ENCODE measurements at regions not wholly inside any gene's neighbourhood (a gene's known extent, or its start where the extent isn't known, plus 50 kb on each side); places are given as distances from the start of the nearest gene placed in this dataset.
A peak's percentile ranks its signal among the peaks of the same experiment; 100 is the strongest.
"Not testable (repeated sequence)": the region's sequence is repeated elsewhere in the genome, so short reads cannot be mapped to it uniquely, and the experiment has no call there.

- WGBS = 83% methylated on average over 9 of the region's 13 CpGs
- H3K27me3 ChIP-seq (ENCODE audit: control insufficient read depth, insufficient read depth); H3K4me3 ChIP-seq (ENCODE audit: low read length); ATAC-seq; intact Hi-C loops (cut with DNase I); H3K4me1 ChIP-seq (ENCODE audit: control insufficient read depth, insufficient read depth, low read length); DNase-seq; H3K27ac ChIP-seq (ENCODE audit: low read length); H3K9me3 ChIP-seq (ENCODE audit: control insufficient read depth, low read length): not testable (repeated sequence)
Observed at GRCh38 chr7:150028344-150029012, 154.7 kb downstream of the ATP6V0E2 start.

- H3K4me1 ChIP-seq (ENCODE audit: control insufficient read depth, insufficient read depth, low read length); DNase-seq; H3K9me3 ChIP-seq (ENCODE audit: control insufficient read depth, low read length); ATAC-seq; intact Hi-C loops (cut with DNase I); H3K27me3 ChIP-seq (ENCODE audit: control insufficient read depth, insufficient read depth); H3K27ac ChIP-seq (ENCODE audit: low read length); H3K4me3 ChIP-seq (ENCODE audit: low read length): not testable (repeated sequence)
- WGBS = 87% methylated on average over 6 of the region's 6 CpGs
Observed at GRCh38 chr7:150029013-150029389, 155.2 kb downstream of the ATP6V0E2 start.

- H3K4me3 ChIP-seq (ENCODE audit: low read length); H3K27me3 ChIP-seq (ENCODE audit: control insufficient read depth, insufficient read depth); H3K4me1 ChIP-seq (ENCODE audit: control insufficient read depth, insufficient read depth, low read length); ATAC-seq; H3K27ac ChIP-seq (ENCODE audit: low read length); DNase-seq; H3K9me3 ChIP-seq (ENCODE audit: control insufficient read depth, low read length): not testable (repeated sequence)
- intact Hi-C loops (cut with DNase I) = loop anchor here in 1 of 4 donors (10.0 kb wide), 1 partner anchor 147 kb away; no protein-coding TSS in a partner anchor
- 82% methylated on average over 3 of the region's 3 CpGs for WGBS
Observed at GRCh38 chr7:150031733-150032132, 158.0 kb downstream of the ATP6V0E2 start.

GRCh38 chr7:150033711-150034110 is 159.9 kb downstream of the ATP6V0E2 start:
- ATAC-seq; H3K27ac ChIP-seq (ENCODE audit: low read length); H3K4me1 ChIP-seq (ENCODE audit: control insufficient read depth, insufficient read depth, low read length); H3K9me3 ChIP-seq (ENCODE audit: control insufficient read depth, low read length); H3K4me3 ChIP-seq (ENCODE audit: low read length); H3K27me3 ChIP-seq (ENCODE audit: control insufficient read depth, insufficient read depth): not testable (repeated sequence)
- intact Hi-C loops (cut with DNase I) = loop anchor here in 1 of 4 donors (10.0 kb wide), 1 partner anchor 149 kb away; no protein-coding TSS in a partner anchor
- 95% methylated on average over 22 of the region's 23 CpGs for WGBS
- DNase-seq = peak in 1 of 3 donors; percentile 55

GRCh38 chr7:150035769-150036168 is 162.0 kb downstream of the ATP6V0E2 start:
- H3K4me1 ChIP-seq (ENCODE audit: control insufficient read depth, insufficient read depth, low read length); ATAC-seq; H3K4me3 ChIP-seq (ENCODE audit: low read length); DNase-seq; H3K27ac ChIP-seq (ENCODE audit: low read length); H3K9me3 ChIP-seq (ENCODE audit: control insufficient read depth, low read length); H3K27me3 ChIP-seq (ENCODE audit: control insufficient read depth, insufficient read depth): not testable (repeated sequence)
- intact Hi-C loops (cut with DNase I) = loop anchor here in 1 of 4 donors (10.0 kb wide), 1 partner anchor 151 kb away; no protein-coding TSS in a partner anchor
- WGBS = 96% methylated on average over 21 of the region's 21 CpGs

GRCh38 chr7:150039061-150039460 is 165.3 kb downstream of the ATP6V0E2 start:
- 86% methylated on average over 12 of the region's 16 CpGs for WGBS

GRCh38 chr7:150042281-150042680 is 168.5 kb downstream of the ATP6V0E2 start:
- not testable (repeated sequence) for H3K4me1 ChIP-seq (ENCODE audit: control insufficient read depth, insufficient read depth, low read length); ATAC-seq; H3K27ac ChIP-seq (ENCODE audit: low read length); DNase-seq; H3K9me3 ChIP-seq (ENCODE audit: control insufficient read depth, low read length); H3K4me3 ChIP-seq (ENCODE audit: low read length); H3K27me3 ChIP-seq (ENCODE audit: control insufficient read depth, insufficient read depth)
- intact Hi-C loops (cut with DNase I) = loop anchor here in 2 of 4 donors (10.0 kb wide), 1 partner anchor 157 kb away; no protein-coding TSS in a partner anchor
- 77% methylated on average over 10 of the region's 20 CpGs for WGBS

More at GRCh38 chr7:150039061-150039460, 165.3 kb downstream of the ATP6V0E2 start:
- not testable (repeated sequence) for H3K27me3 ChIP-seq (ENCODE audit: control insufficient read depth, insufficient read depth); ATAC-seq; H3K4me1 ChIP-seq (ENCODE audit: control insufficient read depth, insufficient read depth, low read length); H3K4me3 ChIP-seq (ENCODE audit: low read length); H3K9me3 ChIP-seq (ENCODE audit: control insufficient read depth, low read length); H3K27ac ChIP-seq (ENCODE audit: low read length)
- intact Hi-C loops (cut with DNase I) = loop anchor here in 1 of 4 donors (10.0 kb wide), 1 partner anchor 154 kb away; no protein-coding TSS in a partner anchor
- DNase-seq = peak in 2 of 3 donors; percentile 47 to 55

- 11% methylated on average over 7 of the region's 7 CpGs for WGBS
- H3K9me3 ChIP-seq (ENCODE audit: control insufficient read depth, low read length); H3K27ac ChIP-seq (ENCODE audit: low read length); H3K4me3 ChIP-seq (ENCODE audit: low read length); H3K4me1 ChIP-seq (ENCODE audit: control insufficient read depth, insufficient read depth, low read length); ATAC-seq; H3K27me3 ChIP-seq (ENCODE audit: control insufficient read depth, insufficient read depth): not testable (repeated sequence)
- intact Hi-C loops (cut with DNase I) = loop anchor here in 2 of 4 donors (10.0 kb wide), 1 partner anchor 160 kb away; no protein-coding TSS in a partner anchor
- DNase-seq = peak in 1 of 3 donors; percentile 50
Observed at GRCh38 chr7:150044771-150045170, 171.0 kb downstream of the ATP6V0E2 start.

- intact Hi-C loops (cut with DNase I) = loop anchor here in 2 of 4 donors (10.0 kb wide), 1 partner anchor 161 kb away; no protein-coding TSS in a partner anchor
- H3K4me3 ChIP-seq (ENCODE audit: low read length); DNase-seq; H3K27ac ChIP-seq (ENCODE audit: low read length); H3K27me3 ChIP-seq (ENCODE audit: control insufficient read depth, insufficient read depth); ATAC-seq; H3K9me3 ChIP-seq (ENCODE audit: control insufficient read depth, low read length); H3K4me1 ChIP-seq (ENCODE audit: control insufficient read depth, insufficient read depth, low read length): not testable (repeated sequence)
- WGBS = 5% methylated on average over 1 of the region's 2 CpGs
Observed at GRCh38 chr7:150045596-150045995, 171.8 kb downstream of the ATP6V0E2 start.

- DNase-seq; H3K27me3 ChIP-seq (ENCODE audit: control insufficient read depth, insufficient read depth); H3K9me3 ChIP-seq (ENCODE audit: control insufficient read depth, low read length); H3K4me1 ChIP-seq (ENCODE audit: control insufficient read depth, insufficient read depth, low read length); H3K27ac ChIP-seq (ENCODE audit: low read length); H3K4me3 ChIP-seq (ENCODE audit: low read length); ATAC-seq: not testable (repeated sequence)
- 31% methylated on average over 11 of the region's 17 CpGs for WGBS
- intact Hi-C loops (cut with DNase I) = loop anchor here in 2 of 4 donors (10.0 kb wide), 1 partner anchor 162 kb away; no protein-coding TSS in a partner anchor
Observed at GRCh38 chr7:150046290-150047194, 172.8 kb downstream of the ATP6V0E2 start.
